Chondrocyte (in vitro differentiated cells): ENCODE measurements at regions not wholly inside any gene's neighbourhood (a gene's known extent, or its start where the extent isn't known, plus 50 kb on each side); places are given as distances from the start of the nearest gene placed in this dataset.

Experiments used
- DNase-seq: peaks from one replicate; pipeline ENCODE4 v3.0.0; 2021; ENCODE audit warnings: mixed read lengths, low spot score
- H3K27ac Mint-ChIP-seq: one replicate; pipeline ENCODE4 v1.8.0; 2021; ENCODE audit warnings: mild to moderate bottlenecking, moderate library complexity, mixed read lengths; ENCODE audit not compliant: unreplicated experiment
- H3K27me3 Mint-ChIP-seq: 2 replicates; pipeline ENCODE4 v1.8.0; 2021; ENCODE audit warnings: low read depth, mixed read lengths
- H3K36me3 Mint-ChIP-seq: 2 replicates; pipeline ENCODE4 v1.8.0; 2021; ENCODE audit warnings: low read depth, mixed read lengths
- H3K4me1 Mint-ChIP-seq: 2 replicates; pipeline ENCODE4 v1.8.0; 2021; ENCODE audit warnings: low read depth, mild to moderate bottlenecking, mixed read lengths
- H3K4me3 Mint-ChIP-seq: one replicate; pipeline ENCODE4 v1.8.0; 2021; ENCODE audit warnings: mild to moderate bottlenecking, moderate library complexity, mixed read lengths; ENCODE audit not compliant: unreplicated experiment
- H3K9me3 Mint-ChIP-seq: 2 replicates; pipeline ENCODE4 v1.8.0; 2021; ENCODE audit warnings: low read depth, mixed read lengths
- TF ChIP-seq, protein P1 (sequence below): fragments of 200-600 bp; sonication (generic); IDR thresholded peaks from 2 replicates; pipeline ENCODE4 v1.5.0; 2021; ENCODE audit warnings: antibody characterized with exemption, mild to moderate bottlenecking, moderate library complexity

DNA sequence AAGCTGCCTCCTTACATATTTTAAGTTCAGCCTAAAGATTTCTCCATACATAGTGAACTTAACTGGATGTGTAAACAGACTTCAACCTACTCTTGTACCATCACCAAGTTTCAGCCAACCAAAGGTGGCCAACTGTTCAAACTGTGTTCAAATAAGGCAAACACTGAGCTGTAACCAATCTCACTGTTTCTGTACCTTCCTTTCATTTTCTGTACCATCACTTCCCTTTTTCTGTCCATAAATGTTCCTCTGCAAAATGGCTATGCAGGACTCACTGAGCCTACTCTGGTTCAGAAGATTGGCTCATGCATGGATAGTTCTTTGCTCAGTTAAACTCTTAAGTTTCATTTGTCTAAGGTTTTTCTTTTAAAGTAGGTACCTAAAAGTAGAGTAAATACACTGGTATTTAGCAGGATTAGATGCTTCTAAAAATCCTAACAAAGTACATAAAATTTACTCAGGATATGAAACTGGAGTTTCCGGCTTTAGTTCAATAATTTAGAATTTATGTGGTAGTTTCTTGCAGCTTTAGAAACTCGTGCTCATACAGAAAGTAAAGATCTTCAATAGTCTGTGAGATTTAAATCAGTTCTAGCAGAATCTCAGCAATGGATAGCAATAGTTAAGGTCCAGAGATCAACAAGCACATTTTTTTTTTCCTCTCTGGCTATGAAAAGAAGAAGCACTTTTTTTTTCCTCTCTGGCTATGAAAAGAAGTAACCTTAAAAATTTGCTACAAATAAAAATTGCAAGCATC is 282.0 kb upstream of the PPFIA2 start:
- Mint-ChIP-seq H3K27ac (no peak overlapping the region), H3K4me3 (no peak overlapping the region), H3K9me3 (no peaks in the 10 kb centered on the region), H3K4me1 (no peaks in the 10 kb centered on the region), H3K27me3 (peaks cover 6% of the 10 kb centered on the region), H3K36me3 (no peaks in the 10 kb centered on the region)
- DNase-seq = no peak
- TF ChIP-seq, protein P1, sequence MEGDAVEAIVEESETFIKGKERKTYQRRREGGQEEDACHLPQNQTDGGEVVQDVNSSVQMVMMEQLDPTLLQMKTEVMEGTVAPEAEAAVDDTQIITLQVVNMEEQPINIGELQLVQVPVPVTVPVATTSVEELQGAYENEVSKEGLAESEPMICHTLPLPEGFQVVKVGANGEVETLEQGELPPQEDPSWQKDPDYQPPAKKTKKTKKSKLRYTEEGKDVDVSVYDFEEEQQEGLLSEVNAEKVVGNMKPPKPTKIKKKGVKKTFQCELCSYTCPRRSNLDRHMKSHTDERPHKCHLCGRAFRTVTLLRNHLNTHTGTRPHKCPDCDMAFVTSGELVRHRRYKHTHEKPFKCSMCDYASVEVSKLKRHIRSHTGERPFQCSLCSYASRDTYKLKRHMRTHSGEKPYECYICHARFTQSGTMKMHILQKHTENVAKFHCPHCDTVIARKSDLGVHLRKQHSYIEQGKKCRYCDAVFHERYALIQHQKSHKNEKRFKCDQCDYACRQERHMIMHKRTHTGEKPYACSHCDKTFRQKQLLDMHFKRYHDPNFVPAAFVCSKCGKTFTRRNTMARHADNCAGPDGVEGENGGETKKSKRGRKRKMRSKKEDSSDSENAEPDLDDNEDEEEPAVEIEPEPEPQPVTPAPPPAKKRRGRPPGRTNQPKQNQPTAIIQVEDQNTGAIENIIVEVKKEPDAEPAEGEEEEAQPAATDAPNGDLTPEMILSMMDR = no peak

DNA sequence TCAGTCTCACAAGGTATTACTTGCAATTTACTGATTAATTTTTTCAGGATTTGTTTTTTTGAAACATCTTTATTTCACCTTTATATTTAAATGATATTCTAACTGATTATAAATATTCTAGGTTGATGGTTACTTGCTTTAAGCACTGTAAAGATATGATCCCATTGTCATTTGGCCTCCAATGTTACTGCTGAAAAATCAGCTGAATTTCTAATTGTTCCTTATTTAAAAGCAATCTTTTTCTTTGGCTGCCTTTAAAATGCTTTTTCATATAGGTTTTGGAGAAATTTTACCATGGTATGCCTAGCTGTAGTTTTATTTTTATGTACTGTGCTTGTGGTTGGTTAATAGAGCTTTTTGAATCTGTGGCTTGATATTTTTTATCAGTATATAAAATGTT is 275.6 kb upstream of the PPFIA2 start:
- Mint-ChIP-seq H3K27ac (no peak overlapping the region), H3K4me3 (no peak overlapping the region), H3K36me3 (no peaks in the 10 kb centered on the region), H3K9me3 (peaks cover 5% of the 10 kb centered on the region), H3K27me3 (no peaks in the 10 kb centered on the region), H3K4me1 (no peaks in the 10 kb centered on the region)
- no peak for DNase-seq
- TF ChIP-seq, protein P1 = no peak

DNA sequence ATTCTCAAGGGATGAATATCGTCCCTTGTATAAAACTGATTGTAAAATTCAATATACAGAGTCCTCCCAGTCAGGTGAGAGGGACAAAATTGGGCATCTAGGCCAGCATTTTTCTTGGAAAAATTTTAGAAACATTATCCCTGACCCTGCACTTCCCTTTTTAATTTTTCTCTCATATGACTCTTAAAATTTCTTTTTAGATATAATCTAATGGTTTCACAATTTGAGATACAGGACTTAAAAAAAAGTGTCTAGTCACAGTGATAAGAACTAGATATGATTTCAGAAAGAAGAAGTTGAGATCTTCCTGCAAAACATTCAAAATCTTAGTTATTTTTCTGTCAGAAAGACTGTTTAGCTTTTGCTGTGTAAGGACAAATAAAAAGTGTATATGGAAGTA is 270.8 kb upstream of the PPFIA2 start:
- no peak for DNase-seq

DNA sequence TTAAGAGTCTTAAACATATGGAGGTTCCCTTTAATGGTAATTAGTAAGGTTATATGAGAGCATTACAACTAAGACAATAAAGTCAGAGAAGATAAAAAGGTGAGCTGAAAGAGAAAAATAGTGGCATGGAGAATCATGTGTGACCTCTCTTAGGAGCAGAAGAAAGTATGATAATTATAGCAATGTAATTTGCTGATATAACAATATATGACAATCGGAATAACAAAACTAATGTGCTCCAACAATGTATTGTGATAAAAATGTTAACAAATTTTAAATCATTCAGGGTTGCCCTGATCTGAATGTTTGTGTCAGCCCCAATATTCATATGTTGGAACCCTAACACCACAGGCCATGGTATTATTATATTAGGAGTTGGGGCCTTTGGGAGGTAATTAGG is 269.6 kb upstream of the PPFIA2 start:
- Mint-ChIP-seq H3K4me1 (no peaks in the 10 kb centered on the region), H3K27me3 (no peaks in the 10 kb centered on the region), H3K27ac (no peak overlapping the region), H3K9me3 (peaks cover 2% of the 10 kb centered on the region), H3K36me3 (no peaks in the 10 kb centered on the region), H3K4me3 (no peak overlapping the region)
- TF ChIP-seq, protein P1 = no peak
- no peak for DNase-seq

More for the DNA sequence above, 270.8 kb upstream of the PPFIA2 start:
- H3K9me3 Mint-ChIP-seq = peaks cover 5% of the 10 kb centered on the region
- no peak overlapping the region for H3K27ac Mint-ChIP-seq
- H3K4me1 Mint-ChIP-seq = no peaks in the 10 kb centered on the region
- TF ChIP-seq, protein P1 = no peak
- H3K36me3 Mint-ChIP-seq = no peaks in the 10 kb centered on the region
- no peaks in the 10 kb centered on the region for H3K27me3 Mint-ChIP-seq
- no peak overlapping the region for H3K4me3 Mint-ChIP-seq

DNA sequence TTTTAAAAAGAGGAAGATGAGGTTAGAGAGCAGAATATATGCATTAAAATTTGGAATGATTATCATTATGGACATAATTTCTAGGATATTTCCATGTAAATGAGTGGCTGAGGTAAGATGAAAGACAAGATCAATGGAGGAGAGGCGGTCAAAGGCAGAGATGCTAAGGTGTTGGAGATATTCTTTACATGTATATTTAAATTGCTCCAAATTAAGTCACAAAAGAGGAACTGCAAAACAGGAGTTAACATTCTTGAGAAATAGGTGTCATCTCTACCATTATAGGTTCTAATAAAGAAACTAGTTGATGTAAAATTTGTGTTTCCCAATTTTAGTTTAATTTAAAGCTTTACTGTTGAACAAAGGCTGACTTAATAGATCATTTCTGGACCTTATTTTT is 268.5 kb upstream of the PPFIA2 start:
- no peak for DNase-seq
- TF ChIP-seq, protein P1 = no peak
- Mint-ChIP-seq H3K4me1 (no peaks in the 10 kb centered on the region), H3K27me3 (no peaks in the 10 kb centered on the region), H3K9me3 (no peaks in the 10 kb centered on the region), H3K36me3 (no peaks in the 10 kb centered on the region), H3K4me3 (no peak overlapping the region), H3K27ac (no peak overlapping the region)
